Naive thymus-derived CD4-positive, alpha-beta T cell (primary cell): ENCODE measurements at regions not wholly inside any gene's neighbourhood (a gene's known extent, or its start where the extent isn't known, plus 50 kb on each side); places are given as distances from the start of the nearest gene placed in this dataset.

Source experiments
- ATAC-seq: fragments of 150-1000 bp; cut with Tn5 transposase; 2 replicates; pipeline ENCODE4 v1.10.0; 2021; ENCODE audit warnings: mild to moderate bottlenecking, moderate library complexity
- CTCF ChIA-PET: fragments of 350-600 bp; sonication (Branson Sonifier 250); formaldehyde crosslinking; loops from one replicate; lab custom pipeline; 2021; ENCODE audit warnings: antibody characterized with exemption; lab: Charles Lee
- POLR2A ChIA-PET: fragments of 350-600 bp; sonication (Branson Sonifier 250); formaldehyde crosslinking; loops from one replicate; lab custom pipeline; 2021; ENCODE audit warnings: antibody characterized with exemption, inconsistent platforms; lab: Charles Lee
- DNase-seq, 9 donors: peaks; one replicate each; pipeline versions ENCODE4 v3.0.0 to v3.0.0-alpha.2; 2020 to 2022; ENCODE audit warnings: mixed read lengths in 1 of 9
- H3K27ac ChIP-seq: one replicate; pipeline ENCODE4 v1.7.0; 2013; ENCODE audit warnings: mild to moderate bottlenecking, low read depth, low read length, moderate library complexity
- H3K27me3 ChIP-seq, 2 donors: one replicate each; pipeline ENCODE4 v1.7.0; 2013; ENCODE audit warnings: low read length in 2 of 2, mild to moderate bottlenecking in 2 of 2, moderate library complexity in 2 of 2; ENCODE audit not compliant: control insufficient read depth in 2 of 2, insufficient read depth in 2 of 2
- H3K36me3 ChIP-seq, 3 experiments: 1 replicate in 2 of 3; 2 replicates in 1 of 3; pipeline ENCODE4 v1.7.0; 2013; ENCODE audit warnings: low read length in 3 of 3, mild to moderate bottlenecking in 3 of 3, moderate library complexity in 1 of 3; ENCODE audit not compliant: insufficient read depth in 3 of 3, control insufficient read depth in 2 of 3
- H3K4me1 ChIP-seq, 2 donors: one replicate each; pipeline ENCODE4 v1.7.0; 2013; ENCODE audit warnings: low read length in 2 of 2, mild to moderate bottlenecking in 2 of 2, moderate library complexity in 1 of 2; ENCODE audit not compliant: control insufficient read depth in 2 of 2, insufficient read depth in 2 of 2
- H3K4me3 ChIP-seq: 2 replicates; pipeline ENCODE4 v1.7.0; 2013; ENCODE audit warnings: mild to moderate bottlenecking, low read length
- H3K9me3 ChIP-seq, 3 experiments: 1 replicate in 2 of 3; 2 replicates in 1 of 3; pipeline ENCODE4 v1.7.0; 2013; ENCODE audit warnings: low read length in 3 of 3; ENCODE audit not compliant: control insufficient read depth in 2 of 3
- H3K27ac Mint-ChIP-seq, 9 donors: one replicate each; pipeline ENCODE4 v1.8.0; 2020 to 2022; ENCODE audit warnings: mixed read lengths in 9 of 9, mild to moderate bottlenecking in 8 of 9, moderate library complexity in 5 of 9, inconsistent platforms in 2 of 9
- H3K27me3 Mint-ChIP-seq, 5 donors: one replicate each; pipeline ENCODE4 v1.8.0; 2021 to 2022; ENCODE audit warnings: mixed read lengths in 5 of 5, mild to moderate bottlenecking in 1 of 5
- H3K36me3 Mint-ChIP-seq, 5 donors: one replicate each; pipeline ENCODE4 v1.8.0; 2020 to 2022; ENCODE audit warnings: mixed read lengths in 5 of 5, mild to moderate bottlenecking in 3 of 5, inconsistent platforms in 1 of 5
- H3K4me1 Mint-ChIP-seq, 7 donors: one replicate each; pipeline ENCODE4 v1.8.0; 2020 to 2022; ENCODE audit warnings: mixed read lengths in 7 of 7, mild to moderate bottlenecking in 3 of 7, inconsistent platforms in 1 of 7
- H3K4me3 Mint-ChIP-seq, 10 donors: one replicate each; pipeline ENCODE4 v1.8.0; 2020 to 2022; ENCODE audit warnings: mild to moderate bottlenecking in 10 of 10, mixed read lengths in 10 of 10, moderate library complexity in 6 of 10, inconsistent platforms in 2 of 10
- H3K9me3 Mint-ChIP-seq, 11 donors: one replicate each; pipeline ENCODE4 v1.8.0; 2020 to 2022; ENCODE audit warnings: mixed read lengths in 11 of 11, mild to moderate bottlenecking in 4 of 11, inconsistent platforms in 1 of 11, moderate library complexity in 1 of 11
- intact Hi-C, 2 donors: fragments of 100-400 bp; cut with micrococcal nuclease; formaldehyde crosslinking; loops; one replicate each; pipeline ENCODE4 v1.15.1; 2023

DNA sequence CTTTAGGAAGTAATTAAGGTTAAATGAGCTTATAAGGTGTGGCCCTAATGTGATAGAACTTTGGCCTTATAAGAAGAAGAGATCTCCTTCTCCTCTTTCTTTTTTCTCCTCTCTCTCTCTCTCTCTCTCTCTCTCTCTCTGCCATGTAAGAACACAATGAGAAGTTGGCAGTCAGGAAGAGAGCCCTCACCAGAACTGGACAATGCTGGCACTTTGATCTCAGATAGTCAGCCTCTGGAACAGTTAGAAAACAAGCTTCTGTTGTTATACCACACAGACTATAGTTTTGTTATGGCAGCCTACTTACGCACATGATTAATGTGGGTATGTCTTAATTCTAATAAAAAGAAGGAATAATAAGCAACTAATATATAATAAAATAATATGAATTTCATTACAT lies 444.2 kb upstream of the LRRC7 start:
- ChIA-PET CTCF (no interaction called here), POLR2A (no interaction called here)
- Histone ChIP-seq H3K36me3 (no peaks in the 10 kb centered on the region), H3K27ac (no peak overlapping the region), H3K27me3 (no peaks in the 10 kb centered on the region), H3K4me1 (no peaks in the 10 kb centered on the region), H3K9me3 (no peaks in the 10 kb centered on the region), H3K4me3 (no peak overlapping the region)
- intact Hi-C loops: no loop called here
- no peaks in the 10 kb centered on the region for H3K27me3 Mint-ChIP-seq
- H3K4me1 Mint-ChIP-seq: no peaks in the 10 kb centered on the region
- no peak for ATAC-seq
- H3K36me3 Mint-ChIP-seq: no peaks in the 10 kb centered on the region
- peaks cover 0 to 12% (median 5%) of the 10 kb centered on the region in 11 donors for H3K9me3 Mint-ChIP-seq
- DNase-seq: no peak
- H3K4me3 Mint-ChIP-seq: no peak overlapping the region
- H3K27ac Mint-ChIP-seq: no peak overlapping the region

DNA sequence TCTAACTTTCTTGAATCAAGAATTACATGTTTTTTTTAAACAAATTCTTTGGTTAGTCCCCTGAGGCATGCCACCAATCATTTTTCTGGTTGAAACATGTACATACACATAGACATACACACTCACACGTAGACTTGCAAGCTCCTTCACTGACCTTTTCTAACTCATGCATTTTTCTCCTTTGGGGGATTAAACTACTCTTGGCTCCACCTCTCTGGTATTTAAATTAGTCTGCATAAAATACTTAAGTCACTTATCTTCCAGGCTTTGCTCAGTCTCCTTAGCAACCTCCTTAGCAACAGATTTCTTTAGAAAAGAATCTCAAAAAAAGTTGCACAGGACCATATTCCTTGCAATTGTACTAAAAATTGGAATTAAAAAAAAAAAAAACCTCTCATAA lies 440.9 kb upstream of the LRRC7 start:
- Histone ChIP-seq H3K27ac (no peak overlapping the region), H3K36me3 (no peaks in the 10 kb centered on the region), H3K9me3 (no peaks in the 10 kb centered on the region), H3K4me3 (no peak overlapping the region), H3K4me1 (no peaks in the 10 kb centered on the region), H3K27me3 (no peaks in the 10 kb centered on the region)
- Mint-ChIP-seq H3K4me3 (no peak overlapping the region), H3K27ac (no peak overlapping the region), H3K9me3 (peaks cover 0 to 14% (median 4%) of the 10 kb centered on the region in 11 donors), H3K36me3 (no peaks in the 10 kb centered on the region), H3K4me1 (no peaks in the 10 kb centered on the region), H3K27me3 (no peaks in the 10 kb centered on the region)
- no peak for ATAC-seq
- POLR2A ChIA-PET: no interaction called here
- intact Hi-C loops: no loop called here
- CTCF ChIA-PET: no interaction called here
- no peak for DNase-seq

- intact Hi-C loops: no loop called here
These were observed 439.5 kb upstream of the LRRC7 start for GRCh38 chr1:69128204-69128603.

GRCh38 chr1:69129538-69129937 lies 438.2 kb upstream of the LRRC7 start:
- Mint-ChIP-seq H3K4me1 (no peaks in the 10 kb centered on the region), H3K4me3 (no peak overlapping the region), H3K27ac (no peak overlapping the region), H3K27me3 (no peaks in the 10 kb centered on the region), H3K36me3 (no peaks in the 10 kb centered on the region), H3K9me3 (peaks cover 0 to 13% (median 3%) of the 10 kb centered on the region in 11 donors)
- no peak overlapping the region for H3K4me3 ChIP-seq
- no peaks in the 10 kb centered on the region for H3K27me3 ChIP-seq
- H3K4me1 ChIP-seq: no peaks in the 10 kb centered on the region
- POLR2A ChIA-PET: no interaction called here
- H3K27ac ChIP-seq: no peak overlapping the region
- no peaks in the 10 kb centered on the region for H3K36me3 ChIP-seq
- intact Hi-C loops: no loop called here
- H3K9me3 ChIP-seq: no peaks in the 10 kb centered on the region
- DNase-seq (no peak), ATAC-seq (no peak)
- CTCF ChIA-PET: no interaction called here

More at GRCh38 chr1:69128204-69128603, 439.5 kb upstream of the LRRC7 start:
- peaks cover 0 to 13% (median 3%) of the 10 kb centered on the region in 11 donors for H3K9me3 Mint-ChIP-seq
- Histone ChIP-seq H3K27ac (no peak overlapping the region), H3K9me3 (no peaks in the 10 kb centered on the region), H3K4me1 (no peaks in the 10 kb centered on the region), H3K27me3 (no peaks in the 10 kb centered on the region), H3K36me3 (no peaks in the 10 kb centered on the region), H3K4me3 (no peak overlapping the region)
- no peaks in the 10 kb centered on the region for H3K36me3 Mint-ChIP-seq
- DNase-seq (no peak), ATAC-seq (no peak)
- H3K4me1 Mint-ChIP-seq: no peaks in the 10 kb centered on the region
- no peak overlapping the region for H3K27ac Mint-ChIP-seq
- ChIA-PET POLR2A (no interaction called here), CTCF (no interaction called here)
- no peak overlapping the region for H3K4me3 Mint-ChIP-seq
- no peaks in the 10 kb centered on the region for H3K27me3 Mint-ChIP-seq

DNA sequence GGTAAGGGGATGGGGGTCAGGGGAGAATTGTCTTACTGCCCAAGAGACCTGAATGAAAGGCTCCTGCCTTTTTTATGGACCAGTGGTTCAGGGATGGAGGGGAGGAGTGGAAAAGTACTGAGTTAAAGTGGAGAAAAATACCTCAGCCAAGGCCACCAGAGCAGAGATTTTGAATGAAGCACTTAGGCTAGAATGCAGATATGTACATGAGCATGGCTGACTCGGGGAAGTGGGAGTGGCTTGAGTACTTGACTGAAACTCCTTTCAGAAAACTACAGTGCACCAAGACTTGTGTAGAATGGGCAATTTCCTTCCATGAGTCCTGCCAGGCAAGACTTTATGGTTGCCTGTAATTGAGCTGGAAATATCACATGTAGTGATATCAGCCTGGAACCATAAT lies 429.6 kb upstream of the LRRC7 start:
- H3K27ac ChIP-seq: no peak overlapping the region

DNA sequence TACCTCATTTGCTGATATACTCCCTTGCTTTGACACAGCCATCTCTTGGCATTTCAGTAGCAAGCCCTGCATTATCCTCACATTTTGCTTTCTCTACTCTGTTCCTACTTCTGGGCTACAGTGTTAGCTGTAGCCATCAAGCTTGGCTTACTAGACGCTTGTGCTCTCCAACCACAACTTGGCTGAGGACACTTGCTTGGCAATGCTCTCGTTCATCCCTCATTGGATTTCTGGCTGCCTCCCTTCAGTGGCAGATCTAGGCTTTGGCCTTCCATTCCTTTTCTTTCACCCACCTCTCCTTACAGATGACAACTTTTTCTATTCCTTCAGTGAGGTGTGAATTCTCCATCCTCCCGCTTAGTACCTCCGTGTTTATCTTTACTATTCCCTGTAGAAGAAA lies 428.7 kb upstream of the LRRC7 start:
- ATAC-seq: no peak
- no peak overlapping the region for H3K4me3 Mint-ChIP-seq

More for the DNA sequence above, 429.6 kb upstream of the LRRC7 start:
- Mint-ChIP-seq H3K27me3 (no peaks in the 10 kb centered on the region), H3K36me3 (peaks cover 0 to 4% (median 0%) of the 10 kb centered on the region in 5 donors), H3K4me3 (no peak overlapping the region), H3K9me3 (peaks cover 2 to 27% (median 15%) of the 10 kb centered on the region in 11 donors), H3K27ac (no peak overlapping the region), H3K4me1 (no peaks in the 10 kb centered on the region)
- intact Hi-C loops: no loop called here
- no peak overlapping the region for H3K4me3 ChIP-seq
- DNase-seq: no peak
- H3K36me3 ChIP-seq: no peaks in the 10 kb centered on the region
- H3K4me1 ChIP-seq: no peaks in the 10 kb centered on the region
- no peak for ATAC-seq
- ChIA-PET CTCF (no interaction called here), POLR2A (no interaction called here)
- H3K9me3 ChIP-seq: no peaks in the 10 kb centered on the region
- no peaks in the 10 kb centered on the region for H3K27me3 ChIP-seq

GRCh38 chr1:69146303-69146702 lies 421.4 kb upstream of the LRRC7 start:
- no peak overlapping the region for H3K4me3 ChIP-seq
- no peaks in the 10 kb centered on the region for H3K9me3 ChIP-seq
- Mint-ChIP-seq H3K27me3 (no peaks in the 10 kb centered on the region), H3K4me3 (no peak overlapping the region), H3K4me1 (no peaks in the 10 kb centered on the region), H3K9me3 (peaks cover 0 to 6% (median 2%) of the 10 kb centered on the region in 11 donors), H3K36me3 (no peaks in the 10 kb centered on the region), H3K27ac (no peak overlapping the region)
- DNase-seq (no peak), ATAC-seq (no peak)
- intact Hi-C loops: no loop called here
- POLR2A ChIA-PET: no interaction called here
- CTCF ChIA-PET: no interaction called here
- H3K36me3 ChIP-seq: no peaks in the 10 kb centered on the region
- H3K27me3 ChIP-seq: no peaks in the 10 kb centered on the region
- no peak overlapping the region for H3K27ac ChIP-seq
- no peaks in the 10 kb centered on the region for H3K4me1 ChIP-seq

More for the DNA sequence above, 428.7 kb upstream of the LRRC7 start:
- Mint-ChIP-seq H3K9me3 (peaks cover 2 to 27% (median 15%) of the 10 kb centered on the region in 11 donors), H3K27me3 (no peaks in the 10 kb centered on the region), H3K4me1 (no peaks in the 10 kb centered on the region), H3K27ac (no peak overlapping the region), H3K36me3 (peaks cover 0 to 4% (median 0%) of the 10 kb centered on the region in 5 donors)
- no peaks in the 10 kb centered on the region for H3K27me3 ChIP-seq
- no peak for DNase-seq
- POLR2A ChIA-PET: no interaction called here
- H3K27ac ChIP-seq: no peak overlapping the region
- H3K4me3 ChIP-seq: no peak overlapping the region
- H3K4me1 ChIP-seq: no peaks in the 10 kb centered on the region
- intact Hi-C loops: no loop called here
- no peaks in the 10 kb centered on the region for H3K9me3 ChIP-seq
- CTCF ChIA-PET: no interaction called here
- no peaks in the 10 kb centered on the region for H3K36me3 ChIP-seq
